ENCODE measurements at regions not wholly inside any gene's neighbourhood (a gene's known extent, or its start where the extent isn't known, plus 50 kb on each side); places are given as distances from the start of the nearest gene placed in this dataset.

- TF ChIP-seq POLR2A (IDR thresholded peaks at IDR 0.05) (no peak), CTCF (IDR thresholded peaks at IDR 0.05) (no peak)
These were observed 194.6 kb upstream of the STK26 start for GRCh38 chrX:131828482-131828881.
